K562 (cell line): ENCODE measurements at regions not wholly inside any gene's neighbourhood (a gene's known extent, or its start where the extent isn't known, plus 50 kb on each side); places are given as distances from the start of the nearest gene placed in this dataset.

Experiments used
- CTCF ChIP-seq, 3 experiments: IDR thresholded peaks in 2 of 3; conservative IDR thresholded peaks in 1 of 3; 2 replicates each; pipeline ENCODE4 v1.5.1; 2011 to 2012; ENCODE audit warnings: low read length in 3 of 3, mild to moderate bottlenecking in 3 of 3, control low read depth in 2 of 3, improper control_type of control experiment in 1 of 3, inconsistent platforms in 1 of 3, low read depth in 1 of 3, mixed read lengths in 1 of 3, moderate library complexity in 1 of 3; ENCODE audit not compliant: insufficient read depth in 2 of 3
- EHMT2 ChIP-seq: fragments of 450-650 bp; IDR thresholded peaks from 2 replicates; pipeline ENCODE4 v1.6.1; 2018; ENCODE audit warnings: antibody characterized with exemption
- GATA2 ChIP-seq: sonication (generic); formaldehyde crosslinking; IDR thresholded peaks from 2 replicates; pipeline ENCODE4 v1.4.0; 2020; ENCODE audit warnings: mild to moderate bottlenecking, missing genetic modification reagents
- HMBOX1 ChIP-seq: sonication (generic); IDR thresholded peaks from 2 replicates; pipeline ENCODE4 v1.6.1; 2016
- JUN ChIP-seq, 2 experiments: sonication (generic) in 1 of 2; formaldehyde crosslinking in 1 of 2; IDR thresholded peaks; 2 replicates each; pipeline versions ENCODE4 v1.6.1 to v1.8.0; 2012 to 2022; ENCODE audit warnings: borderline replicate concordance in 2 of 2, mild to moderate bottlenecking in 2 of 2, improper control_type of control experiment in 1 of 2, low read depth in 1 of 2, low read length in 1 of 2, missing genetic modification reagents in 1 of 2
- POLR2AphosphoS5 ChIP-seq: IDR thresholded peaks from 2 replicates; pipeline ENCODE4 v1.6.1; 2011; ENCODE audit warnings: mild to moderate bottlenecking, low read depth, low read length, moderate library complexity; ENCODE audit not compliant: control insufficient read depth, insufficient read depth

- TF ChIP-seq CTCF (IDR thresholded peaks at IDR 0.05 in 2 of 3, conservative IDR thresholded peaks at IDR 0.05 in 1 of 3; ENCODE audit: insufficient read depth in 2 of 3, low read depth in 1 of 3, low read length in 3 of 3), result no peak
- TF ChIP-seq EHMT2, result no peak
- TF ChIP-seq JUN (IDR thresholded peaks at IDR 0.05; ENCODE audit: borderline replicate concordance, low read depth, low read length), result no peak
- no peak for TF ChIP-seq JUN (CRISPR knock-in tag; IDR thresholded peaks at IDR 0.05; ENCODE audit: borderline replicate concordance)
- TF ChIP-seq GATA2 (CRISPR knock-in tag), result no peak
- TF ChIP-seq HMBOX1, result no peak
- no peak for TF ChIP-seq POLR2AphosphoS5
These were observed 104.2 kb upstream of the CDH11 start for GRCh38 chr16:65226077-65226476.
